ENCODE measurements at regions not wholly inside any gene's neighbourhood (a gene's known extent, or its start where the extent isn't known, plus 50 kb on each side); places are given as distances from the start of the nearest gene placed in this dataset.
"Not testable (repeated sequence)": the region's sequence is repeated elsewhere in the genome, so short reads cannot be mapped to it uniquely, and the experiment has no call there.

- no peak for DNase-seq (ENCODE audit: low read depth)
These were observed 116.2 kb downstream of the RND3 start for GRCh38 chr2:150371044-150371818.

- no peak for DNase-seq (ENCODE audit: low read depth)
These were observed 116.9 kb downstream of the RND3 start for GRCh38 chr2:150370561-150370960.

GRCh38 chr2:150369862-150370261 lies 117.6 kb downstream of the RND3 start:
- no peak for DNase-seq (ENCODE audit: low read depth)

GRCh38 chr2:150358468-150358807 lies 129.0 kb downstream of the RND3 start:
- no peak for DNase-seq (ENCODE audit: low read depth)

- DNase-seq (ENCODE audit: low read depth) = no peak
These were observed 129.5 kb downstream of the RND3 start for GRCh38 chr2:150357770-150358467.

GRCh38 chr2:150355440-150355839 lies 132.0 kb downstream of the RND3 start:
- DNase-seq (ENCODE audit: low read depth) = no peak

GRCh38 chr2:150353376-150353775 lies 134.1 kb downstream of the RND3 start:
- DNase-seq (ENCODE audit: low read depth) = no peak

GRCh38 chr2:150351922-150352321 lies 135.5 kb downstream of the RND3 start:
- DNase-seq (ENCODE audit: low read depth) = no peak

- no peak for DNase-seq (ENCODE audit: low read depth)
These were observed 137.0 kb downstream of the RND3 start for GRCh38 chr2:150350500-150350899.

- no peak for DNase-seq (ENCODE audit: low read depth)
These were observed 140.7 kb downstream of the RND3 start for GRCh38 chr2:150346806-150347205.

- no peak for DNase-seq (ENCODE audit: low read depth)
These were observed 145.3 kb downstream of the RND3 start for GRCh38 chr2:150341982-150342680.

GRCh38 chr2:150339951-150340350 lies 147.5 kb downstream of the RND3 start:
- no peak for DNase-seq (ENCODE audit: low read depth)

GRCh38 chr2:150339282-150339681 lies 148.2 kb downstream of the RND3 start:
- DNase-seq (ENCODE audit: low read depth) = no peak

GRCh38 chr2:150335596-150335995 lies 151.9 kb downstream of the RND3 start:
- DNase-seq (ENCODE audit: low read depth) = no peak

- DNase-seq (ENCODE audit: low read depth) = no peak
These were observed 155.1 kb downstream of the RND3 start for GRCh38 chr2:150332383-150332782.

GRCh38 chr2:150327564-150328489 lies 159.6 kb downstream of the RND3 start:
- DNase-seq (ENCODE audit: low read depth) = no peak

- no peak for DNase-seq (ENCODE audit: low read depth)
These were observed 161.7 kb downstream of the RND3 start for GRCh38 chr2:150325656-150326314.

- DNase-seq (ENCODE audit: low read depth) = not testable (repeated sequence)
These were observed 164.4 kb downstream of the RND3 start for GRCh38 chr2:150323071-150323470.

- no peak for DNase-seq (ENCODE audit: low read depth)
These were observed 166.9 kb downstream of the RND3 start for GRCh38 chr2:150320608-150321007.

- DNase-seq (ENCODE audit: low read depth) = no peak
These were observed 167.6 kb downstream of the RND3 start for GRCh38 chr2:150319658-150320555.
